Kidney capillary endothelial cell (primary cell): ENCODE measurements at regions not wholly inside any gene's neighbourhood (a gene's known extent, or its start where the extent isn't known, plus 50 kb on each side); places are given as distances from the start of the nearest gene placed in this dataset.
"Not testable (repeated sequence)": the region's sequence is repeated elsewhere in the genome, so short reads cannot be mapped to it uniquely, and the experiment has no call there.

Experiments used
- DNase-seq: peaks from one replicate; pipeline ENCODE4 v3.0.0-alpha.2; 2018; ENCODE audit warnings: low spot score

DNA sequence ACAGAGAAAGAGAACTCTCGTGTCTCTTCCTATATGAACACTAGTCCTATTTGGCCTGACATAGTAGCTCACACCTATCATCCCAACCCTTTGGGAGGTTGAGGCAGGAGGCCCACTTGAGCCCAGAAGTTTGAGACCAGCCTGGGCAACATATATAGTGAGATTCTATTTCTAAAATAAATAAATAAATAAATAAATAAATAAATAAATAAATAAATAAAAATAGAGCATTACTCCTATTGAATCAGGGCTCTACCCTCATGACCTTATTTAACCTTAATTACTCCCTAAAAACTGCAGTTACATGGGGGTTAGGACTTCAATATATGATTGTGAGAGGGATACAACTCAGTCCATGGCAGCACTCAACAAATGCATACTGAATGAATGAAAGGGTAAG lies 61.2 kb upstream of the GSC start:
- no peak for DNase-seq

- DNase-seq: no peak
Measured at GRCh38 chr14:94827711-94828447, 58.0 kb upstream of the GSC start.

DNA sequence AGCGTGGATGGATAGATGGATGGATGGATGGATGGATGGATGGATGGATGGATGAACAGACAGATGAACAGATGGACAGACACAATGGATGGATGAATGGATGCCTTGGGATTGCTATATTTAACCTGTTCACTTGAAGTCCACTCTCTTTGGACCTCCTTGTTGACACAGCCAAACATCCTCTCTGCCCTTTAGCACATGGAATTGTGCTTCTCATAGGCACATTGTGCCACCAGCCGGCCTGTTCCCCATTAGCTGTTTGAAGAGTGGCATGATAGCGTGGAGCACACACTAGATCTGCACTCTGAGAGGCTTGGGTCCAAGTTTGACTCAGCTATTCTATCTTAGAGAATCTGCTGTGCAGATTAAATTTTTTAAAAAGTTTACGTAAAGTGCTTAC lies 56.9 kb upstream of the GSC start:
- no peak for DNase-seq

- DNase-seq: no peak
Measured at GRCh38 chr14:94823556-94824341, 53.8 kb upstream of the GSC start.

- DNase-seq: no peak
Measured at GRCh38 chr14:94821705-94822104, 51.8 kb upstream of the GSC start.

DNA sequence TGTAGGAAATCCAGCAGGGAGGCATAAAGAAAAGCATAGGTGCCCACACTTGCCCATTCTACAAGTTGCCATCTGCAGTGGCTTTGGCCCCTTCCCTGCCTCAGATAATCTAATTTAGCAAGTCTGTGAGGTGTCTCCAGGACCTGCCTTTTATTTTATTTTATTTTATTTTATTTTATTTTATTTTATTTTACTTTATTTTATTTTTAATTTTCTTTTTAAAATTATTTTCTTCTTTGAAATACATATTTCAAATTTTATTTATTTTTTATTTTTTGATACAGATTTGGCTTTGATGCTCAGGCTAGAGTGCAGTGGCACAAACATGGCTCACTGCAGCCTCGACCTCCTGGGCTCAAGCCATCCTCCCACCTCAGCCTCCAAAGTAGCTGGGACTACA lies 51.0 kb upstream of the GSC start:
- DNase-seq: not testable (repeated sequence)
